GM18873 (cell line): ENCODE measurements at regions not wholly inside any gene's neighbourhood (a gene's known extent, or its start where the extent isn't known, plus 50 kb on each side); places are given as distances from the start of the nearest gene placed in this dataset.
"Not testable (repeated sequence)": the region's sequence is repeated elsewhere in the genome, so short reads cannot be mapped to it uniquely, and the experiment has no call there.

ENCODE experiments used
- ATAC-seq: cut with Tn5 transposase; IDR thresholded peaks from one replicate; pipeline ENCODE4 v1.9.1; 2021; ENCODE audit warnings: mild to moderate bottlenecking, moderate library complexity, moderate number of reproducible peaks; ENCODE audit not compliant: unreplicated experiment, low FRiP score

- no peak for ATAC-seq
Measured at GRCh38 chr5:67963789-67964519, 251.6 kb upstream of the PIK3R1 start.

GRCh38 chr5:67960939-67961338 is 254.6 kb upstream of the PIK3R1 start:
- no peak for ATAC-seq

- no peak for ATAC-seq
Measured at GRCh38 chr5:67957374-67957773, 258.2 kb upstream of the PIK3R1 start.

- no peak for ATAC-seq
Measured at GRCh38 chr5:67954351-67954750, 261.2 kb upstream of the PIK3R1 start.

- ATAC-seq = no peak
Measured at GRCh38 chr5:67942421-67942820, 273.1 kb upstream of the PIK3R1 start.

GRCh38 chr5:67941614-67942401 is 273.7 kb upstream of the PIK3R1 start:
- no peak for ATAC-seq

- no peak for ATAC-seq
Measured at GRCh38 chr5:67935908-67936566, 279.5 kb upstream of the PIK3R1 start.

- no peak for ATAC-seq
Measured at GRCh38 chr5:67934976-67935375, 280.6 kb upstream of the PIK3R1 start.

GRCh38 chr5:67925511-67925910 is 290.0 kb upstream of the PIK3R1 start:
- no peak for ATAC-seq

GRCh38 chr5:67921004-67921601 is 294.5 kb upstream of the PIK3R1 start:
- no peak for ATAC-seq

GRCh38 chr5:67919532-67919931 is 296.0 kb upstream of the PIK3R1 start:
- ATAC-seq = not testable (repeated sequence)

- no peak for ATAC-seq
Measured at GRCh38 chr5:67917561-67917960, 298.0 kb upstream of the PIK3R1 start.

GRCh38 chr5:67910546-67910945 is 305.0 kb upstream of the PIK3R1 start:
- no peak for ATAC-seq

GRCh38 chr5:67908126-67908765 is 307.3 kb upstream of the PIK3R1 start:
- no peak for ATAC-seq

GRCh38 chr5:67904366-67904765 is 311.2 kb upstream of the PIK3R1 start:
- ATAC-seq = no peak

- no peak for ATAC-seq
Measured at GRCh38 chr5:67903656-67904055, 311.9 kb upstream of the PIK3R1 start.

- no peak for ATAC-seq
Measured at GRCh38 chr5:67903121-67903520, 312.4 kb upstream of the PIK3R1 start.

- no peak for ATAC-seq
Measured at GRCh38 chr5:67902497-67902830, 313.1 kb upstream of the PIK3R1 start.

GRCh38 chr5:67901814-67902496 is 313.6 kb upstream of the PIK3R1 start:
- ATAC-seq = no peak

GRCh38 chr5:67900514-67900913 is 315.0 kb upstream of the PIK3R1 start:
- ATAC-seq = no peak
